Right lobe of liver (tissue), 4 donors: ENCODE measurements at regions not wholly inside any gene's neighbourhood (a gene's known extent, or its start where the extent isn't known, plus 50 kb on each side); places are given as distances from the start of the nearest gene placed in this dataset.

ENCODE experiments used
- POLR2A ChIP-seq: fragments of 450-650 bp; IDR thresholded peaks from one replicate; pipeline ENCODE4 v1.6.1; 2017; ENCODE audit warnings: antibody characterized with exemption, mild to moderate bottlenecking
- TF ChIP-seq, protein P1 (sequence below), 4 donors: fragments of 200-600 bp in 3 of 4; fragments of 450-650 bp in 1 of 4; IDR thresholded peaks; one replicate each; pipeline versions ENCODE4 v1.5.1 to v1.8.0; 2016 to 2022; ENCODE audit warnings: antibody characterized with exemption in 4 of 4, mild to moderate bottlenecking in 2 of 4
- donor health status: DM: no; HTN: no; CAD: no.
- donor health status: DM: no; HTN: no; CAD: no.
- donor health status: DM: no; HTN: yes; CAD: no.

GRCh38 chr18:56307354-56308170, 330.8 kb downstream of the TXNL1 start:
- TF ChIP-seq, protein P1, sequence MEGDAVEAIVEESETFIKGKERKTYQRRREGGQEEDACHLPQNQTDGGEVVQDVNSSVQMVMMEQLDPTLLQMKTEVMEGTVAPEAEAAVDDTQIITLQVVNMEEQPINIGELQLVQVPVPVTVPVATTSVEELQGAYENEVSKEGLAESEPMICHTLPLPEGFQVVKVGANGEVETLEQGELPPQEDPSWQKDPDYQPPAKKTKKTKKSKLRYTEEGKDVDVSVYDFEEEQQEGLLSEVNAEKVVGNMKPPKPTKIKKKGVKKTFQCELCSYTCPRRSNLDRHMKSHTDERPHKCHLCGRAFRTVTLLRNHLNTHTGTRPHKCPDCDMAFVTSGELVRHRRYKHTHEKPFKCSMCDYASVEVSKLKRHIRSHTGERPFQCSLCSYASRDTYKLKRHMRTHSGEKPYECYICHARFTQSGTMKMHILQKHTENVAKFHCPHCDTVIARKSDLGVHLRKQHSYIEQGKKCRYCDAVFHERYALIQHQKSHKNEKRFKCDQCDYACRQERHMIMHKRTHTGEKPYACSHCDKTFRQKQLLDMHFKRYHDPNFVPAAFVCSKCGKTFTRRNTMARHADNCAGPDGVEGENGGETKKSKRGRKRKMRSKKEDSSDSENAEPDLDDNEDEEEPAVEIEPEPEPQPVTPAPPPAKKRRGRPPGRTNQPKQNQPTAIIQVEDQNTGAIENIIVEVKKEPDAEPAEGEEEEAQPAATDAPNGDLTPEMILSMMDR (IDR thresholded peaks at IDR 0.05): no peak
- no peak for TF ChIP-seq POLR2A
